A549 (cell line): ENCODE measurements at regions not wholly inside any gene's neighbourhood (a gene's known extent, or its start where the extent isn't known, plus 50 kb on each side); places are given as distances from the start of the nearest gene placed in this dataset.

Experiments used
- ATAC-seq, 2 experiments: fragments of 200-7000 bp in 1 of 2; fragments of >200 bp in 1 of 2; cut with Nextera tagmentation in 1 of 2; cut with Tn5 transposase in 1 of 2; 3 replicates each; pipeline versions ENCODE4 v1.8.0 to v1.9.1; 2018 to 2020; ENCODE audit warnings: mild to moderate bottlenecking in 1 of 2, moderate library complexity in 1 of 2
- CTCF ChIA-PET: fragments of 300-600 bp; sonication (Branson Sonifier 250); formaldehyde crosslinking; extraction: SDS; loops from one replicate; lab custom pipeline; 2021; ENCODE audit warnings: antibody characterized with exemption, inconsistent platforms; lab: Yijun Ruan, JAX
- POLR2A ChIA-PET: fragments of 350-600 bp; formaldehyde crosslinking; extraction: SDS; loops from one replicate; lab custom pipeline; 2021; ENCODE audit warnings: antibody characterized with exemption, inconsistent platforms; lab: Yijun Ruan, JAX
- DNase-seq, 2 experiments: peaks; one replicate each; pipeline versions ENCODE4 v3.0.0 to v3.0.0-alpha.2; 2011 to 2016; ENCODE audit warnings: low read depth in 1 of 2, low spot score in 1 of 2
- FAIRE-seq: peaks from 2 replicates; lab custom pipeline; 2011; peaks lifted over from hg19 to GRCh38; lab: Jason Lieb, UNC
- H3K27ac ChIP-seq, 2 experiments: fragments of >200 bp; sonication (Bioruptor Twin); formaldehyde crosslinking; 3 replicates each; pipeline ENCODE4 v1.5.1; 2016 to 2017
- H3K4me1 ChIP-seq: fragments of >200 bp; sonication (Bioruptor Twin); formaldehyde crosslinking; 3 replicates; pipeline ENCODE4 v1.6.1; 2016
- H3K4me2 ChIP-seq: fragments of >200 bp; sonication (Bioruptor Twin); formaldehyde crosslinking; 3 replicates; pipeline ENCODE4 v1.6.1; 2016
- H3K4me3 ChIP-seq: fragments of >200 bp; sonication (Bioruptor Twin); formaldehyde crosslinking; 3 replicates; pipeline ENCODE4 v1.5.1; 2016
- H3K9me3 ChIP-seq: fragments of >200 bp; sonication (Bioruptor Twin); formaldehyde crosslinking; 3 replicates; pipeline ENCODE4 v1.6.1; 2016
- CEBPB ChIP-seq, 2 experiments: fragments of >200 bp in 1 of 2; sonication (Bioruptor Twin) in 1 of 2; formaldehyde crosslinking in 1 of 2; IDR thresholded peaks; 2 replicates each; pipeline ENCODE4 v1.6.1; 2012 to 2016
- CHD2 ChIP-seq: fragments of 150-350 bp; IDR thresholded peaks from 2 replicates; pipeline ENCODE4 v1.6.1; 2014; ENCODE audit warnings: low read length; ENCODE audit not compliant: partially characterized antibody
- CHD4 ChIP-seq: fragments of 200-600 bp; sonication (generic); IDR thresholded peaks from 2 replicates; pipeline ENCODE4 v1.6.1; 2016; ENCODE audit warnings: antibody characterized with exemption, mild to moderate bottlenecking, borderline replicate concordance
- EHF ChIP-seq: fragments of 250-450 bp; sonication (Bioruptor Pico); IDR thresholded peaks from 2 replicates; pipeline ENCODE4 v1.5.0; 2020; ENCODE audit warnings: mild to moderate bottlenecking
- EP300 ChIP-seq, 2 experiments: fragments of >200 bp; sonication (Bioruptor Twin); formaldehyde crosslinking; IDR thresholded peaks; 2 replicates in 1 of 2; 3 replicates in 1 of 2; pipeline ENCODE4 v1.6.1; 2016 to 2017
- ESRRA ChIP-seq: fragments of 150-350 bp; IDR thresholded peaks from 2 replicates; pipeline ENCODE4 v1.6.1; 2014; ENCODE audit warnings: mild to moderate bottlenecking, low read length, borderline replicate concordance
- FOSL2 ChIP-seq, 2 experiments: fragments of 450-650 bp in 1 of 2; fragments of >200 bp in 1 of 2; sonication (Bioruptor Twin) in 1 of 2; formaldehyde crosslinking; IDR thresholded peaks; 2 replicates each; pipeline versions ENCODE4 v1.5.0 to v1.6.1; 2016 to 2020; ENCODE audit warnings: mild to moderate bottlenecking in 1 of 2, moderate library complexity in 1 of 2
- GATA3 ChIP-seq: IDR thresholded peaks from 2 replicates; pipeline ENCODE4 v1.6.1; 2012; ENCODE audit warnings: borderline replicate concordance
- JUN ChIP-seq, 2 experiments: fragments of >200 bp; sonication (Bioruptor Twin); formaldehyde crosslinking; IDR thresholded peaks; 2 replicates in 1 of 2; 3 replicates in 1 of 2; pipeline ENCODE4 v1.6.1; 2016 to 2017
- JUNB ChIP-seq: fragments of >200 bp; sonication (Bioruptor Twin); formaldehyde crosslinking; IDR thresholded peaks from 2 replicates; pipeline ENCODE4 v1.6.1; 2016
- POLR2A ChIP-seq: IDR thresholded peaks from 2 replicates; pipeline ENCODE4 v1.6.1; 2012; ENCODE audit warnings: mild to moderate bottlenecking, low read length
- RAD21 ChIP-seq, 2 experiments: fragments of >200 bp in 1 of 2; sonication (Bioruptor Twin) in 1 of 2; formaldehyde crosslinking in 1 of 2; IDR thresholded peaks in 1 of 2; conservative IDR thresholded peaks in 1 of 2; 2 replicates in 1 of 2; 3 replicates in 1 of 2; pipeline ENCODE4 v1.6.1; 2012 to 2018; ENCODE audit warnings: inconsistent platforms in 1 of 2
- RNF2 ChIP-seq: fragments of 200-600 bp; sonication (generic); IDR thresholded peaks from 2 replicates; pipeline ENCODE4 v1.6.1; 2016; ENCODE audit warnings: low read depth, mild to moderate bottlenecking, antibody characterized with exemption, moderate library complexity, borderline replicate concordance
- SMC3 ChIP-seq: fragments of >200 bp; sonication (Bioruptor Twin); formaldehyde crosslinking; IDR thresholded peaks from 3 replicates; pipeline ENCODE4 v1.6.1; 2018; ENCODE audit warnings: inconsistent platforms
- SREBF2 ChIP-seq: fragments of 450-650 bp; IDR thresholded peaks from 2 replicates; pipeline ENCODE4 v1.6.1; 2014; ENCODE audit warnings: mild to moderate bottlenecking, moderate library complexity
- ZFP36 ChIP-seq: fragments of 450-650 bp; IDR thresholded peaks from 2 replicates; pipeline ENCODE4 v1.6.1; 2014; ENCODE audit warnings: borderline replicate concordance; ENCODE audit not compliant: partially characterized antibody
- ZSCAN20 ChIP-seq: fragments of 250-450 bp; sonication (Bioruptor Pico); IDR thresholded peaks from 2 replicates; pipeline ENCODE4 v1.8.0; 2022; ENCODE audit warnings: mild to moderate bottlenecking, moderate library complexity
- WGBS: methylation state at CpG from one replicate; pipeline ENCODE4 v1.1.6; 2017; ENCODE audit errors: missing lambda C conversion rate; 5-methylcytosine and 5-hydroxymethylcytosine counted together
- TF ChIP-seq, protein P1 (sequence below): IDR thresholded peaks from 2 replicates; pipeline ENCODE4 v1.6.1; 2012; ENCODE audit warnings: low read depth, borderline replicate concordance
- TF ChIP-seq, protein P2 (sequence below): fragments of >200 bp; sonication (Bioruptor Twin); formaldehyde crosslinking; IDR thresholded peaks from 3 replicates; pipeline ENCODE4 v1.5.1; 2016

DNA sequence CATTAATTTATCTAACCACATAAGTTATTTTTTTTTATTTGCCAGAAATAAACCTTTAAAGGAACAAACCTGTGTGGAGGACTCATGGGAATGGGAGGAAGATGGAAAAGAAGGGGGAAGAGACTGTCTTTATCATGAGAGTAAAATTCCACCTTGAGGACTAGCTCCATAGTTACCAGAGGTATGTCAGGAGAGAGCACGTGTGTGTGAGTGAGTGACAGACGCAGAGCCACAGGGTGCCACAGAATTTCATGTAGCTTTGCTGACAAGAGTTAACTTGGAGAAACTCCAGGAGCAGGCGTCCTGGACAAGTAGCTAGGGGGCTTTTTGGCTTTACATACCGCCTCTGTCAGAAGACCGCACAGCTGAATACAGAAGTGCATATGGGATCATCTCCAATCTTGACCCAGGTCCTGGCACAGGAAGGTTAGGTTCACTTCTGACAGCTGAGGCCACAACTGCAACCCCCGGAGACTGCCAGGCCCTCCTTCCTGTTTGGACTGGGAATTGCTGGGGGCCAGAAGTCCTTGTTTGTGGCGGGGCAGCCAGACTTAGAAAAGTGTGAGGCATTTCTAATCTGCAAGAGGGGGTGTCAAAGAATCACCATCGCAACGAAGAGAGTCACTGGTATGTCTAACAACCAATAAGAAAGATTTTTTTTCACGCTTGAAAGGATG lies 197.8 kb upstream of the TPM1 start (continued):
- no peak for TF ChIP-seq CHD2
- TF ChIP-seq SREBF2: no peak
- TF ChIP-seq, all 56 proteins: peak for 0

DNA sequence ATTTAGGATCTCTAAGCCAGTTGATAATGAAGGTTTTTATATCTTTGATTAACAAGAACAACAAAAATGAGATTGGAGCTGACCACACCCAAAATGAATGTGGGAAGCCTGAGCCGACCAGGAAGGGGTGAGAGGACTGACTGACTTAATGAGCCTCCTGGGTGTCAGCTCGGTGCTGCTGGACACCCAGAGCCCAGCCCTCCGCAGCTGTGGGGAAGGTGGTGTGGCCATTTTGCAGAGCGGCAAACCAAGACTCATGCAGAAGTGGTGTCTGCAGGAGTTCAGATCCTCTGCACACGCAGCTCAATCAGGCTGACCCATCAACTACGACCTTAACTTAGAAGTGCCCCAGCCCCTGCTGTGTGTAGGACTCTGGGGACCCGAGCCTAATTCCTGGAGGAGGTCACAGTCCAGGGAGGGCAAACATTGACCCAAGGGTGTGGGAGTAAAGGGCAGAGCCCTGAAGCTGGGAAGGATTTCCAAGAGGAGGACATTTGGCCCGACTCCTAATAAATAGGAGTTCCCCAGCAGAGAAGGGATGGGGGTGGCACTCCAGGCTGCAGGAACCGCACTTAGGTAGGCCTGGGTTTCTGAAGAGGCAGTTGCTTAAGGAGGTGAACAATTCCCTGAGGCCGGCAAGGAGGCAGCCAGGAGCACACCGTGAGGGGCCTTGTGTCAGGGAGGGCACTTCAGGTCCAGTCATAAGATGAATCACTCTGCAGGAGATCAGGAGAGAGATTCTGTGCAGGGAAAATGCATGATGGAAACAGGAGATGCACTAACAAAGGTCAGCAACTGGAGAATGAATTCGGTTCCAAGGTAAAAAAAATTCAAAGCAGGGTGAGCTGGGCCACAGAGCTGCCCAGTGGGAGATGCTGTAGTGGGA lies 197.1 kb upstream of the TPM1 start:
- TF ChIP-seq SMC3 (peak; percentile 19; the same call in 1 of the 3 replicates), FOSL2 (IDR thresholded peaks at IDR 0.05) (no peak; the same call in 1 of the 2 replicates), FOSL2 (CRISPR knock-in tag; IDR thresholded peaks at IDR 0.05) (peak; percentile 64), GATA3 (peak; percentile 73; the same call in 1 of the 2 replicates), ESRRA (no peak), ZSCAN20 (CRISPR knock-in tag) (no peak), EP300 (IDR thresholded peaks at IDR 0.05) (0 out of 5 replicates have a peak, but pooled peaks of 1 of the 2 experiments have one; percentile 15), CEBPB (IDR thresholded peaks at IDR 0.05) (0 out of 4 replicates have a peak, but pooled peaks of 1 of the 2 experiments have one; percentile 15), JUN (IDR thresholded peaks at IDR 0.05) (peak in 1 of 2 experiments; percentile 28; a peak in 1 of 5 replicates), EHF (CRISPR knock-in tag) (no peak), JUNB (0 out of 2 replicates have a peak, but pooled peaks have one; percentile 28), POLR2A (no peak), RAD21 (conservative IDR thresholded peaks at IDR 0.05 in 1 of 2, IDR thresholded peaks at IDR 0.05 in 1 of 2) (peak in 1 of 2 experiments; percentile 5; a peak in 1 of 5 replicates), SREBF2 (no peak)
- TF ChIP-seq, protein P1, sequence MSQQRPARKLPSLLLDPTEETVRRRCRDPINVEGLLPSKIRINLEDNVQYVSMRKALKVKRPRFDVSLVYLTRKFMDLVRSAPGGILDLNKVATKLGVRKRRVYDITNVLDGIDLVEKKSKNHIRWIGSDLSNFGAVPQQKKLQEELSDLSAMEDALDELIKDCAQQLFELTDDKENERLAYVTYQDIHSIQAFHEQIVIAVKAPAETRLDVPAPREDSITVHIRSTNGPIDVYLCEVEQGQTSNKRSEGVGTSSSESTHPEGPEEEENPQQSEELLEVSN: no peak
- TF ChIP-seq, protein P2, sequence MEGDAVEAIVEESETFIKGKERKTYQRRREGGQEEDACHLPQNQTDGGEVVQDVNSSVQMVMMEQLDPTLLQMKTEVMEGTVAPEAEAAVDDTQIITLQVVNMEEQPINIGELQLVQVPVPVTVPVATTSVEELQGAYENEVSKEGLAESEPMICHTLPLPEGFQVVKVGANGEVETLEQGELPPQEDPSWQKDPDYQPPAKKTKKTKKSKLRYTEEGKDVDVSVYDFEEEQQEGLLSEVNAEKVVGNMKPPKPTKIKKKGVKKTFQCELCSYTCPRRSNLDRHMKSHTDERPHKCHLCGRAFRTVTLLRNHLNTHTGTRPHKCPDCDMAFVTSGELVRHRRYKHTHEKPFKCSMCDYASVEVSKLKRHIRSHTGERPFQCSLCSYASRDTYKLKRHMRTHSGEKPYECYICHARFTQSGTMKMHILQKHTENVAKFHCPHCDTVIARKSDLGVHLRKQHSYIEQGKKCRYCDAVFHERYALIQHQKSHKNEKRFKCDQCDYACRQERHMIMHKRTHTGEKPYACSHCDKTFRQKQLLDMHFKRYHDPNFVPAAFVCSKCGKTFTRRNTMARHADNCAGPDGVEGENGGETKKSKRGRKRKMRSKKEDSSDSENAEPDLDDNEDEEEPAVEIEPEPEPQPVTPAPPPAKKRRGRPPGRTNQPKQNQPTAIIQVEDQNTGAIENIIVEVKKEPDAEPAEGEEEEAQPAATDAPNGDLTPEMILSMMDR: no peak
- Histone ChIP-seq H3K4me2 (peak overlapping the region; percentile 56), H3K27ac (peak overlapping the region; percentile 91), H3K9me3 (peaks cover 6% of the 10 kb centered on the region; the same call in 2 of the 3 replicates), H3K4me3 (no peak overlapping the region), H3K4me1 (peaks cover 67% of the 10 kb centered on the region)
- ChIA-PET POLR2A (interaction anchor here (1.4 to 1.6 kb wide), 2 partner anchors 202 to 223 kb away, joined by 5 to 9 read pairs; no protein-coding TSS in a partner anchor), CTCF (interaction anchor here (0.6 to 6.2 kb wide), 12 partner anchors 13 to 307 kb away, joined by 3 to 93 read pairs (median 4); partner anchors contain the start of gene TPM1)
- WGBS: 48% methylated on average over 12 of the region's 12 CpGs
- FAIRE-seq: peak; percentile 63
- peak; percentile 51 to 68 for DNase-seq
- ATAC-seq: peak; percentile 37 to 64; a peak in 5 of 6 replicates

DNA sequence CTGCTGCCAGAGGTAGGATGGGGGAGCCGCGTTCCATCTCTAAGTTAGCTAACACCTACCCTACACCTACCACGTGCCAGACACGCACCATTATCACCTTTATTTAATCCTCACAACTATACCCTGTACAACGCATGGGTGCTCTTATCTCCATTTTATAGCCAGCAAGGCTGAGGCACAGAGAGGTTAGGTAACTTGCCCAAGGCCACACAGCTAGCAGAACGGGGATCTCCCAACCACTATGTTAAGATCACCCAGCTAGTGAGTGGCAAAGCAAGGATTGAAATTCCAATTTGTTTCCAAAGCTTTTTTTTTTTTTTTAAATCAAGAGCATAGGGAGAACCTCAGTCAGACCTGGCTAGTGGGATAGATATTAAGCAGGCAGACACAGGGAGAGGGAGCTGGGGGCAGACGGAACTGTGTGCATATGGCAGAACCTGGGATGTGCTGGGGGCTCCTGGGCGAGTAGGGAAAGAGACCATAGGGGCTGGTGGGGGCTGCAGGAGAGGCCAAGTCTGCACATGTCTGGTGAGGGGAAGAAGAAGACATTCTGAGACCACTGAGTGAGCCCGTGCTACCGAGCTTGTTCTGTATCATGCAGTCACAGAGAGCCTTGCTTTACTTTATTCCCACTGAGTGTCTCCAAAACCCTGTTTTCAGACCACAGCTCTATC lies 196.3 kb upstream of the TPM1 start:
- no peak for FAIRE-seq
- H3K9me3 ChIP-seq: peaks cover 6% of the 10 kb centered on the region; the same call in 2 of the 3 replicates
- no peak for DNase-seq
- no peak for ATAC-seq
- H3K4me1 ChIP-seq: peaks cover 73% of the 10 kb centered on the region
- no peak overlapping the region for H3K4me3 ChIP-seq
- 92% methylated on average over 10 of the region's 10 CpGs for WGBS
- TF ChIP-seq ZFP36 (peak; percentile 69), CHD4 (no peak), RNF2 (no peak)
- TF ChIP-seq, all 56 proteins: peak for 1
- ChIA-PET CTCF (interaction anchor here (0.6 to 5.9 kb wide), 15 partner anchors 14 to 306 kb away, joined by 3 to 93 read pairs (median 4); partner anchors contain the start of gene TPM1), POLR2A (interaction anchor here (1.0 to 1.6 kb wide), 3 partner anchors 196 to 202 kb away, joined by 4 to 9 read pairs (median 4); partner anchors contain the start of gene TPM1)
- peak overlapping the region; percentile 56 for H3K4me2 ChIP-seq
- H3K27ac ChIP-seq: peak overlapping the region; percentile 91; a peak in 5 of 6 replicates
